Gastroesophageal sphincter (tissue), 3 donors: ENCODE measurements at regions not wholly inside any gene's neighbourhood (a gene's known extent, or its start where the extent isn't known, plus 50 kb on each side); places are given as distances from the start of the nearest gene placed in this dataset.

ENCODE experiments used
- CTCF ChIP-seq, 4 experiments: fragments of 200-600 bp in 2 of 4; fragments of 450-650 bp in 2 of 4; sonication (generic) in 1 of 4; IDR thresholded peaks; one replicate each; pipeline ENCODE4 v1.5.1; 2017 to 2019; ENCODE audit warnings: antibody characterized with exemption in 4 of 4, mild to moderate bottlenecking in 2 of 4, moderate library complexity in 2 of 4
- EP300 ChIP-seq: sonication (generic); formaldehyde crosslinking; IDR thresholded peaks from one replicate; pipeline ENCODE4 v1.6.1; 2017; ENCODE audit warnings: antibody characterized with exemption, mild to moderate bottlenecking
- POLR2A ChIP-seq, 2 donors: fragments of 450-650 bp; IDR thresholded peaks; one replicate each; pipeline ENCODE4 v1.6.1; 2017; ENCODE audit warnings: antibody characterized with exemption in 2 of 2, mild to moderate bottlenecking in 2 of 2, moderate library complexity in 1 of 2
- POLR2AphosphoS5 ChIP-seq: sonication (generic); formaldehyde crosslinking; IDR thresholded peaks from one replicate; pipeline ENCODE4 v1.6.1; 2017; ENCODE audit warnings: antibody characterized with exemption

- no peak for TF ChIP-seq POLR2A (IDR thresholded peaks at IDR 0.05)
- no peak for TF ChIP-seq CTCF (IDR thresholded peaks at IDR 0.05)
- TF ChIP-seq EP300 = no peak
- no peak for TF ChIP-seq POLR2AphosphoS5
Observed at GRCh38 chr10:130463876-130464364, 327.7 kb downstream of the GLRX3 start.
